ENCODE measurements at regions not wholly inside any gene's neighbourhood (a gene's known extent, or its start where the extent isn't known, plus 50 kb on each side); places are given as distances from the start of the nearest gene placed in this dataset.

DNA sequence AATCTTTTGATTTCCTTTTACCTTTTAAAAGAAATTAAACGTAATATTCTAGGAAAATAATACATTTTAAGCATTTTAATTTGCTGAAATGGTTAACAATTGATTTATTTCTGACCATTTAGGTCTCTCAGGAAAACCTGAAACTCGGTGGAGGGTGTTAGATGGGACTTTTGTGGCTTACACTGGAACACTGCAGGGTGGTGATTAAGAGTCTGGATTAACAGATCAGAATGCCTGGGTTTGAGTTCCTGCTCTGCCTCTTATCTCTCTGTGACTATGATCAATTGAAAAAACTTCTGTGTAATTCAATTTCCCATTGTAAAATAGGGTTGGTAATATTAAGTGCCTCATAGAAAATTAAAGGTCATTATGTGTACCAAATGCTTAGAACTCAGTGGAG is 168.7 kb downstream of the UBE2E3 start:
- TF ChIP-seq CTCF (IDR thresholded peaks at IDR 0.05; ENCODE audit: poor library complexity) = no peak
- no peak for TF ChIP-seq EZH2 (IDR thresholded peaks at IDR 0.05; ENCODE audit: borderline replicate concordance)
- no peak for TF ChIP-seq EZH2phosphoT487 (IDR thresholded peaks at IDR 0.05; ENCODE audit: low read depth, severe bottlenecking, unreplicated experiment)

Data from hepatocyte (in vitro differentiated cells).